ENCODE measurements at regions not wholly inside any gene's neighbourhood (a gene's known extent, or its start where the extent isn't known, plus 50 kb on each side); places are given as distances from the start of the nearest gene placed in this dataset.

- Histone ChIP-seq H3K4me1 (no peaks in the 10 kb centered on the region), H3K27me3 (no peaks in the 10 kb centered on the region), H3K9me3 (no peaks in the 10 kb centered on the region), H3K4me3 (no peak overlapping the region), H3K36me3 (no peaks in the 10 kb centered on the region), H3K27ac (no peak overlapping the region)
- no peak for TF ChIP-seq CTCF (IDR thresholded peaks at IDR 0.05)
- no peak for DNase-seq
- intact Hi-C loops (cut with DNase I; ENCODE audit: low total_unique reads): no loop called here
Measured at GRCh38 chr4:71081192-71081591, 87.7 kb downstream of the DCK start.

GRCh38 chr4:71093745-71094144, 100.3 kb downstream of the DCK start:
- H3K27me3 ChIP-seq: no peaks in the 10 kb centered on the region
- no peak overlapping the region for H3K4me3 ChIP-seq
- H3K36me3 ChIP-seq: no peaks in the 10 kb centered on the region
- no peak for TF ChIP-seq CTCF (IDR thresholded peaks at IDR 0.05)
- H3K9me3 ChIP-seq: no peaks in the 10 kb centered on the region
- no peak for DNase-seq
- no peak overlapping the region for H3K27ac ChIP-seq
- intact Hi-C loops (cut with DNase I; ENCODE audit: low total_unique reads): no loop called here
- H3K4me1 ChIP-seq: peaks cover 0 to 13% (median 0%) of the 10 kb centered on the region in 4 donors

- no peaks in the 10 kb centered on the region for H3K27me3 ChIP-seq
- peaks cover 0 to 13% (median 0%) of the 10 kb centered on the region in 4 donors for H3K4me1 ChIP-seq
- no peaks in the 10 kb centered on the region for H3K36me3 ChIP-seq
- no peak for TF ChIP-seq CTCF (IDR thresholded peaks at IDR 0.05)
- intact Hi-C loops (cut with DNase I; ENCODE audit: low total_unique reads): no loop called here
- DNase-seq: no peak
- no peaks in the 10 kb centered on the region for H3K9me3 ChIP-seq
- no peak overlapping the region for H3K4me3 ChIP-seq
- no peak overlapping the region for H3K27ac ChIP-seq
Measured at GRCh38 chr4:71094201-71094600, 100.8 kb downstream of the DCK start.

GRCh38 chr4:71095141-71095540, 101.7 kb downstream of the DCK start:
- H3K9me3 ChIP-seq: no peaks in the 10 kb centered on the region
- no peaks in the 10 kb centered on the region for H3K36me3 ChIP-seq
- intact Hi-C loops (cut with DNase I; ENCODE audit: low total_unique reads): no loop called here
- no peaks in the 10 kb centered on the region for H3K27me3 ChIP-seq
- no peak overlapping the region for H3K27ac ChIP-seq
- no peak overlapping the region for H3K4me3 ChIP-seq
- no peak for TF ChIP-seq CTCF (IDR thresholded peaks at IDR 0.05)
- no peak for DNase-seq
- H3K4me1 ChIP-seq: peaks cover 0 to 13% (median 0%) of the 10 kb centered on the region in 4 donors

GRCh38 chr4:71095545-71095944, 102.1 kb downstream of the DCK start:
- no peaks in the 10 kb centered on the region for H3K9me3 ChIP-seq
- H3K4me3 ChIP-seq: no peak overlapping the region
- intact Hi-C loops (cut with DNase I; ENCODE audit: low total_unique reads): no loop called here
- no peak for TF ChIP-seq CTCF (IDR thresholded peaks at IDR 0.05)
- no peak for DNase-seq
- H3K27ac ChIP-seq: no peak overlapping the region
- H3K27me3 ChIP-seq: no peaks in the 10 kb centered on the region
- H3K4me1 ChIP-seq: peaks cover 0 to 13% (median 0%) of the 10 kb centered on the region in 4 donors
- no peaks in the 10 kb centered on the region for H3K36me3 ChIP-seq

- TF ChIP-seq CTCF (IDR thresholded peaks at IDR 0.05): no peak
- no peak for DNase-seq
Measured at GRCh38 chr4:71107726-71108125, 114.3 kb downstream of the DCK start.

More at GRCh38 chr4:71107726-71108125, 114.3 kb downstream of the DCK start:
- Histone ChIP-seq H3K9me3 (no peaks in the 10 kb centered on the region), H3K4me1 (no peaks in the 10 kb centered on the region), H3K36me3 (no peaks in the 10 kb centered on the region), H3K27ac (no peak overlapping the region), H3K4me3 (no peak overlapping the region), H3K27me3 (no peaks in the 10 kb centered on the region)
- intact Hi-C loops (cut with DNase I; ENCODE audit: low total_unique reads): no loop called here
